ENCODE measurements at regions not wholly inside any gene's neighbourhood (a gene's known extent, or its start where the extent isn't known, plus 50 kb on each side); places are given as distances from the start of the nearest gene placed in this dataset.

DNA sequence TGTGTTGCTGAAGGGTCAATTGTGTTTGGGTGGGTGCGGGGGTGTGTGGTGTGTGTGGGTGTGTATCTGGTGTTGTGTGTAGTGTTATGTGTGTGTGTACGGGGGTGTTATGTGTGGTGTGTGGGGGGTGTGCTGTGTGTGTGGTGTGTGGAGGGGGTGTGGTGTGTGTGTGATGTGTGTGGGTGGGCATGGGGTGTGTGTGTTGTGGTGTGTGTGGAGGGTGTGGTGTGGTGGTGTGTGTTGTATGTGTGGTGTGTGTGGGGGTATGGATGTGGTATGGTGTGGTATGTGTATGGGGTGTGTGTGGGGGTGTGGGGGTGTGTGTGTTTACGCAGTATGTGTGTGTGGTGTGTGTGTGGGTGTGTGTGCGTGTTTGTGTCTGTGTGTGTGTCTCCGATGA is 110.8 kb downstream of the ZNF22 start:
- no peak for TF ChIP-seq POLR2A (IDR thresholded peaks at IDR 0.05)
- TF ChIP-seq, protein P1, sequence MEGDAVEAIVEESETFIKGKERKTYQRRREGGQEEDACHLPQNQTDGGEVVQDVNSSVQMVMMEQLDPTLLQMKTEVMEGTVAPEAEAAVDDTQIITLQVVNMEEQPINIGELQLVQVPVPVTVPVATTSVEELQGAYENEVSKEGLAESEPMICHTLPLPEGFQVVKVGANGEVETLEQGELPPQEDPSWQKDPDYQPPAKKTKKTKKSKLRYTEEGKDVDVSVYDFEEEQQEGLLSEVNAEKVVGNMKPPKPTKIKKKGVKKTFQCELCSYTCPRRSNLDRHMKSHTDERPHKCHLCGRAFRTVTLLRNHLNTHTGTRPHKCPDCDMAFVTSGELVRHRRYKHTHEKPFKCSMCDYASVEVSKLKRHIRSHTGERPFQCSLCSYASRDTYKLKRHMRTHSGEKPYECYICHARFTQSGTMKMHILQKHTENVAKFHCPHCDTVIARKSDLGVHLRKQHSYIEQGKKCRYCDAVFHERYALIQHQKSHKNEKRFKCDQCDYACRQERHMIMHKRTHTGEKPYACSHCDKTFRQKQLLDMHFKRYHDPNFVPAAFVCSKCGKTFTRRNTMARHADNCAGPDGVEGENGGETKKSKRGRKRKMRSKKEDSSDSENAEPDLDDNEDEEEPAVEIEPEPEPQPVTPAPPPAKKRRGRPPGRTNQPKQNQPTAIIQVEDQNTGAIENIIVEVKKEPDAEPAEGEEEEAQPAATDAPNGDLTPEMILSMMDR (IDR thresholded peaks at IDR 0.05) = no peak

All from testis (tissue), 2 donors.